Myocyte (in vitro differentiated cells): ENCODE measurements at regions not wholly inside any gene's neighbourhood (a gene's known extent, or its start where the extent isn't known, plus 50 kb on each side); places are given as distances from the start of the nearest gene placed in this dataset.
"Not testable (repeated sequence)": the region's sequence is repeated elsewhere in the genome, so short reads cannot be mapped to it uniquely, and the experiment has no call there.

ENCODE experiments used
- DNase-seq: peaks from one replicate; pipeline ENCODE4 v3.0.0-alpha.2; 2012; ENCODE audit warnings: low read depth

GRCh38 chr11:81218440-81218839, 1515.2 kb downstream of the FAM181B start:
- no peak for DNase-seq

DNA sequence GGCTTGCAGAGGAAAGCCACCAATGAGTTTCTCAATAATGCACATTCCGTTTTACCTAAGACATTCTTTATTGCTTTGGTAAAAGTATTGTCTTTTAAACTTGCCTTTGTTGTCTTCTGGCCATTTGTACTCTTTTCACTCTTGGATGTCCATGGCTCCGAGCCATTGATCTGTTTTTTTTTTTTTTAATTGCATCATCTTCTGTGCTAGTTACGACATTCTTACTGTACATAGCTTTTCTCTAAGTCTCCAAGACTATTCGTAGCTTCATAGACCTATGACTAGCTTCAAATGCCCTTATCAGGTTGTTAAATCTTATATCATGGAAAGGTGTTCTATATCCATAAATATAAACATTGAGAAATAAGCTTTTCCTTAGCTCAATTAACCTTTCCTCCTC, 1522.6 kb downstream of the FAM181B start:
- DNase-seq, result no peak

DNA sequence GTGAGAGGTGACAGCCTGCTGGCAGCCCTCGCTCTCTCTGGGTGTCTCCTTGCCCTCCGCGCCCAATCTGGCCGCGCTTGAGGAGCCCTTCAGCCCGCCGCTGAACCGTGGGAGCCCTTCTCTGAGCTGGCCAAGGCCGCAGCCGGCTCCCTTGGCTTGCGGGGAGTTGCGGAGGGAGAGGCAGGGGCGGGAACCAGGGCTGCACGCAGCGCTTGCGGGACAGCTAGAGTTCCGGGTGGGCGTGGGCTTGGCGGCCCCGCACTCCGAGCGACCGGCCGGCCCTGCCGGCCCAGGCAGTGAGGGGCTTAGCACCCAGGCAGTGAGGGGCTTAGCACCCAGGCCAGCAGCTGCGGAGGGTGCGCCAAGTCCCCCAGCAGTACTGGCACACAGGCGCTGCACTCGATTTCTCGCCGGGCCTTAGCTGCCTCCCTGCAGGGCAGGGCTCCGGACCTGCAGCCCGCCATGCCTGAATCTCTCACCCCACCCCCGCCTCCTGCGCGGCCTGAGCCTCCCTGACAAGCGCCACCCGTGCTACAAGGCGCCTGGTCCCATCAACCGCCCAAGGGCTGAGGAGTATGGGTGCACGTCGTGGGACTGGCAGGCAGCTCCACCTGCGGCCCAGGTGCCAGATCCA, 1526.1 kb downstream of the FAM181B start:
- DNase-seq, result no peak

DNA sequence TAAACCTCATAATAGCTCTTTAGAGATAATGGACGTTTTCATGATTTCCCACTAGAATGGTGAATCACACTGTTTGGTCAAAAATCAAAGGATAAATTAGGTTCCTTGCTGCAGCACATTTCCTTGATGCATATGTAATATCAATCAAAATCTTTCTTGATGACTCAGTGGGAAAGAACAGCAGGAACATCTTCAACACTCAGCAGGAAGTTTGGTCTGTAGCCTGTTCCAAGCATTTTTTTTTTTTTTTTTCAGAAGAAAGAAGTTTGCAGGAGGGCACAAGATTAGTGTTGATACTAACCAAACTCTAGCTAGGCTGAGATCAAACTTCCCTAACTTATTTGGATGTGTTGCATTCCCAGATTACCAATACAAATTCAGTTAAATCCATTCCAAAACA, 1529.8 kb downstream of the FAM181B start:
- no peak for DNase-seq

- no peak for DNase-seq
Measured at GRCh38 chr11:81197396-81197795, 1536.3 kb downstream of the FAM181B start.

DNA sequence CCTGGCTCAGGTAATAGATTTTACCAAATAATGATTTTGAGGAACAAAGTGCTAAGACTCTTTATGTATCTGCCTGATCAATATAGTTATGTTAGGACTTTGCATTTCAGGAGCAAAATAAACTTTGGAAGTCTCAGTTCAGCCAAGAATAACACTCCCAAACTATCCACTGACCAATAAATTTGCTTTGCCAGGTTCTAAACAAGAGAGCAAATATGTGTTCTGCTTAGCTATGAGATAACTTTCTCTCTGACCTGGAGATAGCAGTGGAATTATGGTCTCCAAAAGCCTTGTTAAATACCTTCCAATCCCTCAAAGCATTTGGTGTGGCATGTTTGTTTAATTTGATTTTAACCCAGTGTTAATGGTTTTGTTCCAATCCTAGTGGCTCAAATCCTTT, 1541.1 kb downstream of the FAM181B start:
- no peak for DNase-seq

- no peak for DNase-seq
Measured at GRCh38 chr11:81190546-81190945, 1543.1 kb downstream of the FAM181B start.

DNA sequence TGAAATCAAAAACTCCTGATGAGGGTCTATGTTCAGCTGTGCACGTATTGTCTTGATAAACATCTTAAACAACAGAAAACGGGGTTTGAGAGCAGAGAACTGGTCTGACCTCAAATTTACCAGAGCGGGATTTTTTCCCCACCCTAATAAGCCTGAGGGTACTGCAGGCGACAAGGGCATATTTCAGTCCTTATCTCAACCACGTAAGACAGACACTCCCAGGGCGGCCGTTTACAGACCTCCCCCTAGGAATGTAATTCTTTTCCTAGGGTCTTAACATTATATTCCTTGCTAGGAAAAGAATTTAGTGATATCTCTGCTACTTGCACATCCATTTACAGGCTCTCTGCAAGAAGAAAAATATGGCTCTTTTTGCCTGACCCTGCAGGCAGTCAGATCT, 1546.6 kb downstream of the FAM181B start:
- DNase-seq, result not testable (repeated sequence)

- DNase-seq, result no peak
Measured at GRCh38 chr11:81174646-81175330, 1558.9 kb downstream of the FAM181B start.

DNA sequence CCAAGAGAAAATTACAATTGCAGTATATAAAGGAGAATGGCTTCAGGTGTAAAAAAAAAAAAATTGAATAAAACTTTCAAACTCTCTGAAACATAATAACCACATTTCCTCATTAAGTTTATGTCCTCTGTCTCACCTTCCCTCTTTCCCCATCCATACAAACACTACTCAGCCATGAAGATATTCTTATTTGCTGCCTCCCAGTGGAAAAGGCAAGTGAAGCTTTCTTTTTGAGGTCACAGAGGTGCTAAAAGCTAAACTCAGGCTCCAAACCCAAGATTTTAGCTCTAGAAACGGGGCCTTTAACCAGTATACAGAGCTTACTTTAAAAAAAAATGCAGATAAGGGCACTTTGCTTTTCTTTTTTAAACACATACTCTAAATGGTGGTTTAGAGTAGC, 1568.5 kb downstream of the FAM181B start:
- DNase-seq, result no peak

DNA sequence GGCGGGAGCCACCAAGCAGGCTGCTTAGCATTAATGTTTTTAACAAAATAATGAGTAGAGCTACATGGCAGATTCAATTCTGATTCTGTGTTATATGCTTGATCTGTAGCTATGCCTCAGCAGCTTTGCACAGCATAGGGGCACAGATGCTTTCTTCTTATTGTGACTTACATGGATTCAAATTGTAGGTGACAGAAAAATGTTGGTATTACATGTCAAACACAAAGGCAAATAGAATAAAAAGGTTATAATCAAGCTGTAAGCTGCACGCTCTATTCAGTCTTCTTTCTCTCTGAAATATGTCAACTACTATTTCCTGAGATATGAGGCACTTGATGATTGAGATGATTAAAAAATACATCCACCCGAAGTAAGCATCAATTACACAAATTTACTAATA, 1573.8 kb downstream of the FAM181B start:
- DNase-seq, result no peak

DNA sequence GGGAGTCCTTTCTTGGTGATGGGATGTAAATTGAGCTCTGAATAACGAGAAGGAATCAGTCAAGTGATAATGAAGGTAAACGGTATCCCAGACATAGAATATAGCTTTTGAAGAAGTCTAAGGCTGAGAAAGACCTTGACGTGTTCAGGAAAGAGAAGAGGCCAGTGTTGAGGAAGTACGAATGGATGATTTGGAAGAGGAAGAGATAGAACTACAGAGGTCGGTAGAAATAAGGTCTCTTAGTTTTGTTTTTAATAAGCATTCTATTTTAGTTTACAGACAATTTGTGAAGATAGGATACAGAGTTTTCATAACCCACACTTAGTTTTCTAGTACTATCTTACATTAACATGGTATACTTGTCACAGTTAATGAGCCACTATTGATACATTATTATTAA, 1598.1 kb downstream of the FAM181B start:
- no peak for DNase-seq

GRCh38 chr11:81129618-81130017, 1604.0 kb downstream of the FAM181B start:
- DNase-seq, result no peak

DNA sequence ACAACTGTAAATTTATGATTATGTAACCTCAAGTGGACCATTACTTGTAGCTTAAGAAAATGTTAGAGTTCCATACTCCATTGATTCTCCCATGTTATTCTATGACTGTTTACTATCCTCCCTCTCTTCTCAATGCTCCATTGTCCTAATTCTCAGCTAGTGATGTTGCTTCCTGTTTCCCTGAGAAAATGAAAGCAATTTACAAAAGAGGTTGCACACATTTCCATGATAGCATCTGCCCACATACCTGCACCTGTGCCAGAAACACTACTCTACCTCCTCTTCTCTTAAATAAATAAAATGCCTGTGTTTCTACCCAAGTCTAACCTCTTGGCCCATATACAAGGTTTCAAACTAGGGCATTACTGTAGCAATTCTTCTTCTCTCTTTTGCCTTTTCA, 1620.9 kb downstream of the FAM181B start:
- no peak for DNase-seq

GRCh38 chr11:81104051-81104450, 1629.6 kb downstream of the FAM181B start:
- no peak for DNase-seq

DNA sequence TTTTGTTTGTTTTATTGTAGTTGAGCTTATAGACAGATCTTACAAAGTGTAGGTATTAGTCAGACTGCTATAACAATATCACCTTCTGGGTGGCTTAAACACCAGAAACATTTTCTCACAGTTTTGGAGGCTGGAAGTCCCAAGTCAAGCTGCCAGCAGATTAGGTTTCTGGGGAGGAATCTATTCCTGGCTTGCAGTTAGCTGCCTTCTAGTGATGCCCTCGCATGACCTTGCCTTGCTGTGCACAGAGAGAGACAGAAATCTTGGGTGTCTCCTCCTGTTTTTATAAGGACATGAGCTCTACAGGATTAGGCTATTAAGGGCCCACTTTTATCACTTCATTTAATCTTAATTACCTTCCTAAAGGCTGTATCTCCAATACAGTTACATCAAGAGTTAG, 1635.2 kb downstream of the FAM181B start:
- DNase-seq, result no peak

DNA sequence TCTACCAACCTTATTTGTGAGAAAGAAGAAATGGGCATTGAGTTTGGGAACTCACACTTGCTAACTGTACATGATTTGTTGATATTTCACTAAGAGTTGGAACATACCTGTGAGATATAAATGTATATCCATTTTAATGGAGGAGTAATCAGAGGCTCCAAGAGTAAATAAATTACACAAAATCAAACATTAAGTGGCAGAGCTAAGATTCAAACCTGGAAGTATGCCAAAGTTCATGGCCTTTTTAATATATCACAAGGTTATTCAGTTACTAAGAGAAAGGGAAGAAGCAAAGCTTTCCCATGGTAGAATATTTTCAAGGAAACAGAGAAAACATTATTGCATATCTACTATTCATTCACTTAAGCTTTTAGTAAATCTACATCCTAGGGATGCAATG, 1641.1 kb downstream of the FAM181B start:
- DNase-seq, result no peak

DNA sequence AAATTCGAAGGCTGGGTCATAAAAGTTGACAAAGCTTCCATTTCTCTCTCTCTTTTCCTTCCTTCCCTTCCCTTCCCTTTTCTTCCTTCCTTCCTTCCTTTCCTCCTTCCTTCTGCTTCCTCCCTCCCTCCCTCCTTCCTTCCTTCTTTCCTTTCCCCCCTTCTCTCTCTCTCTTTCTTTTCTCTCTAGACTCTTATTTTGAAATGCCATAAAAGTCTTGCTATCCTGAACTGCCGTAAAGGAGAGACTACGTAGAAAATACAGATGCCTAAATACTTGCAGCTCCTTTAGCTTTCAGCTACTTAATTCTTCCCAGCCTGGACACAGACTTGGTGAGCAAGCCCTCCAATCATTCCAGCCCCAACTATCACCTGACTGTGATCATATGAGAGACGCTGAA, 1644.4 kb downstream of the FAM181B start:
- DNase-seq, result no peak

GRCh38 chr11:81080476-81080875, 1639.6 kb upstream of the TENM4 start:
- DNase-seq, result no peak

DNA sequence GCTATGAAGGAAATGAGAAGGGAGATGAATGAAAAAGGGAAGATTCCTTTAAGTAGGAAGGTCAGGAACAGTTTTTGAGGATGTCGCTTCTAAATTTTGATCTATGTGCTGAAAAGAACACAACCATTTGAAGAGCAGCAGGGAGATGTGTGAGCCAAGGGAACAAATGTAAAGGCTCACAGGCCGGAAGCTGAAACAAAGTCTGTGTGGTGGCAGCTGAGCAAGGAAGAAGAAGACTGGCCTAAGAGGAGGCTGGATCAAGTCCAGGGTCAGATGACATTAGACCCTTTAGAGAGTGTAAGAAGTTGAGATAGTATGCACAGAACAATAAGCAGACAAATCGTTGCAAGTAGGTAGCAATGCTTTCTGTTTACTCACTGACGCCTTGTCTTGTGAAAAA, 1631.4 kb upstream of the TENM4 start:
- no peak for DNase-seq

DNA sequence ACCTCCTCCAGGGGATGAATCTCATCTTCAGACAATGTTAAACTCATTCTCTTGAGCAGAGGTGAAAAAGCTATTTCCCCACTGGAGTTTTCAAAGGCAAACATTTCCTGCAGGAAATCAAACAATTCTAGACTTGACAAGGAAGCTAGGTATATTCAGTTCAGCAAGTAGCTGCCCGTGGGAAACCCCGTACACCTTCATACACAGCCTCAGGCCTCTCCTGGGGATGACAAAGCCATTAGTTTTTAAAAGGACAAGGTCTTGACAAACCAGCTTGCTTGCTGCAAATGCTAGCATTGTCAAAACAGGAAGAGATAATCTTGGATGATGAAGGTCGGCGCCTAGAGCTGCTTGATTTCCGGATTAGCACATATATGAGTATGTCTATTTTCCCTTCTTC, 1630.8 kb upstream of the TENM4 start:
- DNase-seq, result no peak

DNA sequence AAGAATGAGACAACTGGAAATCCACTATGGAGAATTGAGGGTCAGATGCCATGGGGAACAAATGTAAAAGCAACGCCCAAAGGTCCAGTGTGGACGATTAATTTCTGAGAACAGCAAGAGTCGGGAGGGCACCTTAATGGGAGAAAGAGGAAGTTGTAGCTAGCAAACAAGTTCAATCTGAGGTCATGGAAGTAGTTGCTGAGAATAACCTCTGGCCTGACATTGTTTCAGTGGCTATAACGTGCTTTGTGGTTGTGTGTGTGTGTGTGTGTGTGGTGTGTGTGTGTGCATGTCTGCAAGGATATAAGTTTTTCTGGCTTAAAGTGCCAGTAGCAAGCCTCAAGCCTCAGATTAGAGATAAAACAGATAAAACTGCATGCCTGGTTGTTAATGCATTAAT, 1630.1 kb upstream of the TENM4 start:
- no peak for DNase-seq

DNA sequence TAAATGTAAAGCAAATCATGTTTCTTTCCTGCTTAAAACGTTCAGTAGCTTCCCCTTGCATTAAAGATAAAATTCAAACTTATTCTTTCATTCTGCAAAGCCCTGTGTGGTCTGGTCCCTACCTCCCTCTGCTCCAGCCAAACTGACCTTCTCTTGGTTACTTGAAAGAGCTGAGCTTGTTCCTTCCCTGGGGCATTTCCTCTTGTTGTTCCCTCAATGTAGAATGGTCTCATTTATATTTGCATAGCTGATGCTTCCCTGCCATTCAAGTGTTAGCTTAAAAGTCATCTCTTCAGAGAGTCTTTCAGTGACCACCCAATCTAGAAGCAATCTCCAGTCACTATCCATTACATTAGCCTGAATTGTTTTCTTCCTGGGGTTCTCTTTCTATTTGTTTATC, 1618.5 kb upstream of the TENM4 start:
- DNase-seq, result no peak
